NCI-H1436 treated with DMSO at 0.1 percent for 48 hours (cell line): ENCODE measurements at regions not wholly inside any gene's neighbourhood (a gene's known extent, or its start where the extent isn't known, plus 50 kb on each side); places are given as distances from the start of the nearest gene placed in this dataset.

Experiments
- DNase-seq: peaks from one replicate; lab custom pipeline; 2025; lab: John Stamatoyannopoulos, UW

DNA sequence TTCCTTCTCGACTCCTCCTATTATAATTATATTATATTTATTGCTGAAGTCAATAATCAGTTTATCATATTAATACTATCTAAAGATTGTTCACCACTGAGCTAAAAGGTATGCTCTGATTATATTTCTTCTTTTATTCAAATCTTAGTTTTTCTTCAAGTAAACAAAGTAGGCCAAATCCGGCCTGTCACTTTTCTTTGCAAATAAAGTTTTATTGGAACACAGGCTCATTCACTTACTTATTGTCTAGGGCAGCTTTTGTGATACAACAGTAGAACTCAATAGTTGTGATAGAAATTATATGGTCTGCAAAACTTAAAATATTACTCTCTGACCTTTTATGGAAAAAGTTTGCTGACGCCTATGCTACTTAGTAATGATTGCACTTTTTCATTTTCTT, 92.4 kb upstream of the DNAJC19 start:
- no peak for DNase-seq

DNA sequence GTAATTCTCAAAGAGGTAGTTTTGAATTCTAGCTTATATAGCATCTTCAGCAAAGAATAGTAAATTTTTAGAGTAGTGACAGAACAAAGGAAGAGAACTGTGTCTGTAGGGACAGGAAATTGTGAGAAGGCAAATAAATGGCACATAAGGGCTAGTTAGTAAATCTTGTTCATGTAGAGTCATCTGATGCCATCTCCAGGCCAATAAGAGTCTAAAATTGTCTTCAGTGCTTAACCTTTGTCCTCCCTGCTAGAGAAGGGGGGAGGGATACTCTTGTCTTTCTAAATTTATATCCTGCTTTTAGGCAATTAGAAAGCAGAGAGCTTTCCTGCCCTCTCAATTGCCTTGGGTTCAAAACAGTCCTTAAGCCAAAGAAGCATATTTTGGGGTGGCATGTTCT, 87.0 kb upstream of the DNAJC19 start:
- no peak for DNase-seq

DNA sequence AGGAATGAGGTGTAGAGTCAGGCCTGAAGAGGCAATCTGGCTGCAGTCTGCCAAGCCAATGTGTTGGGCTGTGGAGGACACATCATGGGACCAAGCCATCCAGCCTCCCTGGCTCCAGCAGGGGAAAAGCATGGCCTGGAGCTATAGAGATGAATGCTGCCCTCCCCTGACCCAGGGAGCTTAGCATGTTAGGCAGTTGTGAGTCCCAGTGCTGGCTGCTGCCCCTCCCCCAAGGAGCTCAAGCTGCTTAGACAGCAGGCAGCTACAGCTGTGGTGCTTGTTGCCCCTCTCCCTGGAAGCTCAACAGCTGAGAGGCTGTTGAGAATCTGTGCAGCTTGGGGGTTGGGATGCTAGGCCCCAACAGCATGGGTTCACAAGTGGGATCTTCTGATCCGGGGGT, 85.6 kb upstream of the DNAJC19 start:
- DNase-seq: no peak

DNA sequence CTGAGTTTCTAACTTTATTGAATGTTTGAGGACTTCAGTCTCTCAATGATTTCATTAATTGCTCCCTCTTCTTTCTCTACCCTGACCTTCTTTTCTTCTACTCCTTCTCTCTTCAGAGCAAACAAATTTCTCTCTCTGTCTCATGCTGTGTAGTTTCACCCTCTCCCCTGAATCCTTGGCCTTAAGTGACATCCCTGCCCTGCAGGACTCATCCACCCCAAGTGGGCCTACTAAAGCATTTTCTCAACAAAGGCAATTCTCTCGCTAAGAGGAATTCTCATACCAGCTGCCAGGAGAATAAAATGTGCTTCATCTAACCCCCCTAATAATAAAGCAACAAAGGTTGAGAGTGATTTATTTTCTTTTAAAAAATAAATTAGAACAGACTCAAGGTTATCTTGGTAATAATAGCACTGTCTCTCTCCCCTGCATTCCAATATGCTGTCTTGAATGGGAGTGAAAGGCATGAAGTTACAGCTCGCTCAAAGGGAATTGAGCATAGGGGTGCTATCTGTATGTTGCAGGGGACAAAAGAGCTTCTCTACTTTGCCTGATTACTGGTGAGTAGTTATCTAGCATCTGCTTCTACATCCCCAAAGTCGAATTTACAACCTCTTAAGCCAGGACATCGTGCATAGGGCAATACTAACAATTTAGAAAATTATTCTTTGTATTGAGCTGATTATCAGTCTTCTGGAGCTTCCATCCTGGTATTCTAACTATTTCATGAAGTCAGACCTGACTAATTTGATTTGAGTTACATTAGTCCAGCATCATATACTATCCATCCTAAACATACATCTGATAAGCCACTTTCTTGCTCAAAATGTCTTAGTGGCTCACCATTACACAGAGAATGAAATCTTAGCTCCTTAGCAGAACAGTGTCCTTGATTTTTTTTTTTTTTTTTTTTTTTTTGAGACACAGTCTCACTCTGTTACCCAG, 76.9 kb upstream of the DNAJC19 start:
- DNase-seq: no peak

DNA sequence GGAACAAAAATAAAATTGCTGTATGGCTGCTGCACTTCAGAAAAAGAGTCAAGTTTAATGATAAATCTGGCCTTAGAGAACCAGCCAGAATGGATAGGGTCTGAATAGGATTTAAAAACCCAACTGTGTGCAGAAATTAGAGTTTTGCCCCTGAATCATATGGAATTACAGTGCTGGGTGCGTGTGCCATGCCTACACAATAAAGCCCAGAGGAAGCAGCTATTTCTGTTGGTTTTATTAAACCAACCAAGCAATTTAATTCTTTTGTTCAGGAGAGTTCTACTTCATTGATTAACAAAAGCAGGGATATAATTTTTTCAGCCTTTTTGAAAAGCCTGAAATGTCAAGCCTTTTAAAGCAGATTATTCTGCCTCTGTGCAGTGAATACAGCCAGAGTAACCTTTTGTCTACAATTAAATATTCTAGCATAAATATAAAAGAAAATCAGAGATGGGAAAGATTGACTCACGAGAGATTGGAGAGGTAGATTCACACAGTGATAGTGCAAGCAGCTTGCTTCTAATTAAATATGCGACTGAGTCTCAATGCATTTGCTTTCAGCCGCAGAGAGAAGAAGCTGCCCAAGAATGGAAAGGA, 66.7 kb upstream of the DNAJC19 start:
- DNase-seq: no peak

- DNase-seq: no peak
Observed at GRCh38 chr3:181054538-181054937, 65.0 kb upstream of the DNAJC19 start.

DNA sequence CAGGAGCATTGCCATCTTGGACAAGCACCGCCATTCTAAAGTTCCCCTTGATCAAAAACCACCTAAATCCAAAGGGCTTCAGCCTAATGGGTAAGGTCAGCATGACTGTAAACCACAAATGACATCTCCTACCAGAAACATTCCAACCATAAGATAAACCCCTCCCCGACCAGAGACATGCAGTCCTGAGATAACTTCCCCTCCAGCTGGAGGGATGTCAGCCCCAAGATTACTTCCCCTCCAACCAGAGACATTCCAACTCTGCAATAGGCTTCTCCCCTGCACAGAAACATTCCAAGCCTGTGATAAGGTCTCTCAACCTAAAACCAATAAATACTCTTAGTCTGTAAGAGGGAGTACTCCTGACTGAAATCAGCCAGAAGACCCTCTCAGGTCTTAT, 62.7 kb upstream of the DNAJC19 start:
- no peak for DNase-seq

DNA sequence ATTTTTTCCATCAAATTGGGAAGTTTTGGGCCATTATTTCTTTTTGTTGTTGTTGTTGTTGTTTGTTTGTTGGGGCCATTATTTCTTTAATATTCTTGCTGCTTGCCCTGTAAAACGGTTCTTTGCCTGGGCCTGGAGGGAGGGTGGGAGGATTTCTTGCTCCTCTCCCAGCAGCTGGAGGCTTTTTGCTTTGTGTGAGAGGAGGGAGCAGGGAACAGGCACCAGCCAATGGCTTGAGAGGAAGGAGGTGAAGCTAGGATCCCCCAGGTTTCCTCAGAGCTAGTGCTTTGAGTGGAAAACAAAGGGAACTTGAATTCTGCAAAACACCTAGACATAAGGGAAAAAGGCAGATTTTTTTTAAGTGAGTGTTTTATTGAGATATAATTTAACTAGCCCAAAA, 61.2 kb upstream of the DNAJC19 start:
- DNase-seq: no peak

DNA sequence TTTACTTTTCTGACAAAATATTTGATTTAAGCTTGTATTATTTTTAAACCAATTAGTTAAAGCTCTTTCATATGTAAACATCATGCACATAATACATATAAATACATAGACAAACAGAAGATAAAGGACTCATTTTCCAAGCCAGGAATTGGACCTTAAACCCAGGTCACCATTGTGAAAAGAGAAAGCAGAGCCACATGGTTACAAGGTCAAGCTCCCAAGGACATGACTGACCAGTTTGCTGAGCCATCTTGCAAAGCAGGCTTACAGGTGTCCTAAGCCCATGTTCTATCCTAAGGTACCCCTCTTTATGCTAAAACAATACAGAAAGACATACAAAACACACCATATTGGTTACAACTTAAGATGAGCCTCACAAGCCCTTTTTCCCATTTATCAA, 50.5 kb upstream of the DNAJC19 start:
- DNase-seq: no peak
